Activated naive CD4-positive, alpha-beta T cell treated with anti-CD3 and anti-CD28 coated beads, Interleukin-2, amount 50 U/mL, for 24 hours (primary cell): ENCODE measurements at regions not wholly inside any gene's neighbourhood (a gene's known extent, or its start where the extent isn't known, plus 50 kb on each side); places are given as distances from the start of the nearest gene placed in this dataset.

Experiments
- H3K27ac Mint-ChIP-seq: one replicate; pipeline ENCODE4 v1.8.0; 2021; ENCODE audit warnings: mild to moderate bottlenecking, mixed read lengths
- H3K27me3 Mint-ChIP-seq: one replicate; pipeline ENCODE4 v1.8.0; 2021; ENCODE audit warnings: mixed read lengths
- H3K36me3 Mint-ChIP-seq: one replicate; pipeline ENCODE4 v1.8.0; 2021; ENCODE audit warnings: mixed read lengths
- H3K4me1 Mint-ChIP-seq: one replicate; pipeline ENCODE4 v1.8.0; 2021; ENCODE audit warnings: mixed read lengths
- H3K4me3 Mint-ChIP-seq: one replicate; pipeline ENCODE4 v1.8.0; 2021; ENCODE audit warnings: mild to moderate bottlenecking, mixed read lengths
- H3K9me3 Mint-ChIP-seq: one replicate; pipeline ENCODE4 v1.8.0; 2021; ENCODE audit warnings: mixed read lengths

DNA sequence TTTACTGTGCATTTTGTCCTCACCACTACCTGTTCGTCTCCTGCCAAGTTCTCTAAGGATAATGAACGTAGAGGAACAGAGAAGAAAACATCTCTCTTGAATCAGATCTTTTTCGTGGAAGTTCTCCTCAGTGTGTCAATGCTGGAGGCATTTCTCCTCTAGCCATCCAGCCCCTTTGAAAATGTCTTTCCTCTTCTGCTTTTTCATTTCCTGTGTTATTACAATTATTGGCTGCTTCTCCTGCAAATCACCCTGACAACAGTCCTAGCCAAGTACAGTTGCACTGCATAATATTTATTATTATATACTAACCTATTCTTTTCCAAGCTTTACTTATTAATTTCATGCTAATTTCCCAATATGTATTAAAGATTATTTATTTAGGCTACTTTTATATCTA is 61.8 kb upstream of the TRPM3 start:
- H3K36me3 Mint-ChIP-seq = no peaks in the 10 kb centered on the region
- no peaks in the 10 kb centered on the region for H3K4me1 Mint-ChIP-seq
- no peak overlapping the region for H3K4me3 Mint-ChIP-seq

DNA sequence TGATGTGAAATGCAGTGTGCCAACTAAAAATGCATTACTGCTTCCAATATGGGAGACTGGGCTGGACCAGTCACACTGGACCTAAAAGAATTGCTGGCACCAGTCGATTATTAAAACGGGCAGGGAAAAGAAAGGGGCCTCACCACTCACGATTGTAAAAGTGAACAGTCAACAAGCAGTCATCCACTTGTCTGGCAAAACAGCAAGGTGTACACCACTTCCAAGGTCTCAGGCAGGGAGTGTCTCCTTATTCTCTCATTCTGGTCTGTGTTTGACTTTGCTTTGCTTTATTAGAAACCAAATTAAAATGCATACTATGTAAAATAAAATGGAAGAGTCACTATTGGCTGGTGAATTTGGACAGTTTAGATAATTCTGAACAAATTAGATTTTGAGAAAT is 57.8 kb upstream of the TRPM3 start:
- Mint-ChIP-seq H3K9me3 (no peaks in the 10 kb centered on the region), H3K36me3 (no peaks in the 10 kb centered on the region), H3K27ac (no peak overlapping the region), H3K27me3 (no peaks in the 10 kb centered on the region), H3K4me1 (no peaks in the 10 kb centered on the region), H3K4me3 (no peak overlapping the region)

More for the DNA sequence above, 61.8 kb upstream of the TRPM3 start:
- Mint-ChIP-seq H3K27ac (no peak overlapping the region), H3K27me3 (no peaks in the 10 kb centered on the region), H3K9me3 (no peaks in the 10 kb centered on the region)

DNA sequence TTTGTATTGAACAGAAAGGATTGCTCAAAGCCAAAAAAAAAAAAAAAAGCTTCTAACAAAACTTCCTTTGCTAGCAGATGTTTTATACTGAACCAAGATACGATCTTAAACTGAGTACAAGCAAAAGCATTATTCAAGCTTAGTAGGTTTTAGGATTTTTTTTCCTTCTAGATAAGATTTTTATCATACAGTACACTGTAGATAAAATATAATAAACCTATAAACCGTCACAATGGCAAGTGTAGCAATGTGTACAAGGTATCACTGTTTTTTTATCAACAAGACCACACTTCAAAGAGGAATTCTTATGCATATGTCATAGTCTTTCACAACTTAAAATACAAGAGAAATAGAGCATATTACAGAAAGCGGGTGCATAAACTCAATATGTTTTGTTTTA is 56.5 kb upstream of the TRPM3 start:
- Mint-ChIP-seq H3K9me3 (no peaks in the 10 kb centered on the region), H3K27me3 (no peaks in the 10 kb centered on the region), H3K4me1 (no peaks in the 10 kb centered on the region), H3K4me3 (no peak overlapping the region), H3K36me3 (no peaks in the 10 kb centered on the region), H3K27ac (no peak overlapping the region)

DNA sequence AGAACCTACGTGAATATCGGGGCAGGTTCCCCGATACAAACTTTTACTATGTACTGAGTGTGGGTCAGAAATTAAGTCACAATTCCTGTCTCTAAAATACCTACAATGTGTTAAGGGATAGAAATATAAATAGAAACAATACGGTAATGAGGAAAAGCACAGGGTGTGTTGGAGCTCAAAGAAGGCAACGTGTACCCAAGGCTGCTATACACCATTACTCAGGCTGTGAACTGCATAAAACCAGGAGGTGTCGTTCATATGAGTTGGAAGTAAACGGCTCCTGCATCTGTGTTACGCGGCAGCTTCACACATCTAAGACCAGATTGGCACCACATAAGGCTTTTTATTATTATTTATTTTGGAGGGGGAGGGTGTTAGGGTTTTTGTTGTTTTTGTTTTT is 50.1 kb upstream of the TRPM3 start:
- H3K4me3 Mint-ChIP-seq = no peak overlapping the region
- no peaks in the 10 kb centered on the region for H3K9me3 Mint-ChIP-seq
- H3K27me3 Mint-ChIP-seq = no peaks in the 10 kb centered on the region
- H3K36me3 Mint-ChIP-seq = no peaks in the 10 kb centered on the region
- H3K27ac Mint-ChIP-seq = no peak overlapping the region
- H3K4me1 Mint-ChIP-seq = no peaks in the 10 kb centered on the region
